DMS 273 treated with DMSO at 0.1 percent for 48 hours (cell line): ENCODE measurements at regions not wholly inside any gene's neighbourhood (a gene's known extent, or its start where the extent isn't known, plus 50 kb on each side); places are given as distances from the start of the nearest gene placed in this dataset.
"Not testable (repeated sequence)": the region's sequence is repeated elsewhere in the genome, so short reads cannot be mapped to it uniquely, and the experiment has no call there.

Source experiments
- DNase-seq: peaks from one replicate; lab custom pipeline; 2025; lab: John Stamatoyannopoulos, UW

- no peak for DNase-seq
Measured at GRCh38 chr7:89401099-89401498, 605.6 kb upstream of the TEX47 start.

DNA sequence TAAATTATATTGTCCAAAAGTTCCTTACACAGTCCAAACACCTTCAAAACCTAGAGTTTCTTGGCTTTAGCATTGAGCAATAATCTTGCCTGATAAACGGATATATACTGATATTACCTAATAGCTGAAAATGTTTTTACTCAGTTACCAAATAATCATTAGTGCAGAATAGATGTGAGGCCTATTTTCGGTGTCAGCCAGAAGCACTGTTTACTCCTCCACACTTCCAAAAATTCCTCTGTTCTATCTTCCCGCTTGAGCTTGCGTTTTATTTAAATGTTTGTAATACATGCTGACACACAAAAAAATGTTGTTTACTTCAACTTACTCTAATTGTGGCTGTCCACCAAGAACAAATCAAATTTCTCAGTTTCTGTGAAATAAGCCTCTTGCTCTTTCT, 606.2 kb upstream of the TEX47 start:
- no peak for DNase-seq

DNA sequence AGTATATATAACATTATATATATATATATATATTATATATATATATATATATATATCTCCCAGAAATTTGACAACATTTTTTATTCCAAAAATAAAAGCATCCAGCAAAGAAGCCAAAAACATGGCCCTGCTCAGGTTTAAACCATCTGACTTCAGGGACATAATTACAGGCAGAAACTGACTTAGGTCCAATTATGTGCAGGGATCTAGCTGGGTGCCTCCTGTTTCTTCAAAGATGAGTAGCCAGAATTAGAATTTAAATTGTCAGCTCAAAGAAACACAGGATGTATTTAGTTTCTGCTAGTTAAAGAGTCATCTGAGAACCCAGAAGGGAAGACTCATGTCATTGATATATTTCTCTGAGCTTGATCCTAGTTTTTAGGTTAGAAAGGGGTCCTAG, 656.4 kb upstream of the TEX47 start:
- DNase-seq: no peak

DNA sequence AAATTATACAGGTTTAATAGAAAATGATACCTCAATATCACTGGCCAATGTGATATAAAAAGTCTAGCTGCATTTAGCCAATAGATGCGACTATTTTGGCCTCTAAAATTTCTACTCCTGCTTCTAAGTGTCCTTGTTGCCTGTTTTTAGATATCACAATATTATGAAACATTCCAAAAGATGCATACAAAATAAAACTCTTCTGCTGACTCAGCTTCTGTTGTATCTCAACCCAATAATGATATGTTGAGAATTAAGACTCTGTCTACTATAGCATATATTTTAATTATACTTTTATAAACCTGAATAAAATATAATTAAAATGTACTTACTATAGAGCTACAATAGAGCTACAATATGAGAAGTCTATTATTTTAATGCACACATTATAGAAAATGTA, 661.0 kb upstream of the TEX47 start:
- no peak for DNase-seq

GRCh38 chr7:89458114-89458513, 662.6 kb upstream of the TEX47 start:
- DNase-seq: no peak

GRCh38 chr7:89474456-89474855, 678.9 kb upstream of the TEX47 start:
- DNase-seq: no peak

GRCh38 chr7:89477991-89478390, 676.3 kb upstream of the STEAP1 start:
- DNase-seq: no peak

DNA sequence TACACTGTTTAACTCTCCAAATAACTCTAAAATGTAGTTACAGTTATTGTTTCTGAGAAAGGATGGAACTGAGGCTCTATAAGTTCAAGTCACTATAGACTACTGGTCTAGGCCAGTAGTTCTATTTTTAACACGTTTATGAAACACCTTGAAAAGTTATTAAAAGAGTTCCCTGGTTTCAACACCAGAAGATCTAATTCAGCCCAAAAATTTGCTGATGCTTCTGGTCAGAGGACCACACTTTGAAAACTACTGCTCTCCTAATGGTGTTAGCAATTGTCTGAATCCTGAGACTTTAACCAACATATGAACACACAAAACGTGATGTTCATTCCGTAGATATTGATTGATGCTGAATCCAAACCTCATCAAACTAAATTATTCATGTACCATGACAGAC, 658.6 kb upstream of the STEAP1 start:
- DNase-seq: no peak

DNA sequence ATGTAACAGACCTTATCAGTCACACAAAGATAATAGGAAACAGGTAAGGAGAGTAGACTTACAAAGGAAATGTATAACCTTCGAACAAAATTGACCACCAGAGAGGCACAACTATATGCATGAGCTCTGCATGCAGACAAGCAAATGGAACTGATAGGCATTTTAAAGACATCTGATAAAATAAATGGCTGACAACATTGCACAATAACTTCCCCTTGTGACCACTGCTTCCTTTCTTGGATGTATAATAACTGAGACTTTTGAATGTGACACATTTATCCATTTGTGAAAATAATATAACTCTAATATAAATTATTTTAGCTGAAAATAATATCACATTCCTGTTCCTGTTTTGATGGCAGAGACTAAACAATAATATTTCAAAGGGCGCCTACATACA, 654.2 kb upstream of the STEAP1 start:
- no peak for DNase-seq

DNA sequence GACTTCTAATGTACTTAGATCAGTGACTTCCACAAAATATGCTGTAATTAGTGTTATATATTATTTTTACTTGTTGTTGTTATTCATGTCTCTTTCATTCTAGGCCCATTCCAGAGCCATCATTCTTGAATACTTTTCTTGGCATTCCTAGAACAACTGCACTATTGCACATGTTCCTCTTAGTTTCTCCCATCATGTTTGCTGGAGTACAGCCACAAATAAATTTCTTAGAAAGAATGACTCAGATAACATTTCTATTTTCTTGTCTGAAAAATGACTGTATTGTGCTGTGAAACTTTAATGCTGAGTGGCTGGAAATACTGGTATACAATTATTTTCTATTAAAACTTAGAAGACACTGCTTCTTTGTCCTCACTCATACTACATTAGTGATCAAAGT, 651.0 kb upstream of the STEAP1 start:
- no peak for DNase-seq

GRCh38 chr7:89507034-89507433, 647.2 kb upstream of the STEAP1 start:
- DNase-seq: no peak

- no peak for DNase-seq
Measured at GRCh38 chr7:89511900-89512299, 642.4 kb upstream of the STEAP1 start.

- DNase-seq: no peak
Measured at GRCh38 chr7:89514970-89515369, 639.3 kb upstream of the STEAP1 start.

GRCh38 chr7:89517815-89518214, 636.5 kb upstream of the STEAP1 start:
- DNase-seq: no peak

- DNase-seq: no peak
Measured at GRCh38 chr7:89549768-89550167, 604.5 kb upstream of the STEAP1 start.

- DNase-seq: no peak
Measured at GRCh38 chr7:89554209-89554608, 600.1 kb upstream of the STEAP1 start.

- DNase-seq: no peak
Measured at GRCh38 chr7:89559596-89559995, 594.7 kb upstream of the STEAP1 start.

DNA sequence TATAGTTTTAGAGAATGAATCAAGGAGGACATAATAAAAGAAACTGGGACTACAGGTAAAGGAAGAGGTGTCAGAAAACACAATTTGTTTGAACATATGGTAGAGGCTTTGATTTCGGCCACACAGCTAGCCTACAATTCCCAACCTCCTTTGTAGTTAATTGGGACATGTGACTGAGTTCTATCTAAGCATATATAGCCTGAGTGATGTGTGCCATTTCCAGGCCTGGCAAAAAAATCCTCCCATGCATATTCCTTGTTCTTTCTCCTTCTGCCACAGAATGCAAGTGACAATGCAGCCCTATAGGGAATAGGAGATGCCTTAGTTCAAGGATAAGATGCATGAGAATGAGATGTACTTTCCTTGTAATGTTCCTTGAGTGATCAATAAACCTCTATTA, 590.7 kb upstream of the STEAP1 start:
- DNase-seq: no peak

- no peak for DNase-seq
Measured at GRCh38 chr7:89584896-89585295, 569.4 kb upstream of the STEAP1 start.

- DNase-seq: no peak
Measured at GRCh38 chr7:89593125-89593524, 561.1 kb upstream of the STEAP1 start.

GRCh38 chr7:89602984-89603383, 551.3 kb upstream of the STEAP1 start:
- DNase-seq: no peak

GRCh38 chr7:89605362-89605761, 548.9 kb upstream of the STEAP1 start:
- DNase-seq: no peak

GRCh38 chr7:89606511-89606910, 547.8 kb upstream of the STEAP1 start:
- DNase-seq: no peak

DNA sequence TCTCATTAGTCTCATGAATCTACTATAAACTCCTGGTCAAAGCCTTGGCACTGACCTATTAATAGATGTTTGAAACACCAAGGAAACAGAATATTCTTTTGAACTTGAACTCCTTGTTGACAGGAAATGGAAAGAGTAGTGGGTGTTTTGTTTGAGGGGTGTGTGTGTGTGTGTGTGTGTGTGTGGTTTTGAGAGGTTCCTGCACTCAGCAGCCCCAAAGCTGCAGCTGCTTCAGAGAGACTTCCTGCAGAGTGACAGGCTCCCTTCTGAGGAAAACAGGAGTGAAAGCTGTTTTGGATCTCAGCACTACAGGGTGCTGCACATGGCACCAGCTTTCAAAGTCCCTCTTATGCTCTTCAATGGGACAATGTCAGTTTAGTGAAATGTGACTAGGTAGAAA, 546.5 kb upstream of the STEAP1 start:
- no peak for DNase-seq

- not testable (repeated sequence) for DNase-seq
Measured at GRCh38 chr7:89616829-89617228, 537.4 kb upstream of the STEAP1 start.
